Ovary (tissue), 7 donors: ENCODE measurements at regions not wholly inside any gene's neighbourhood (a gene's known extent, or its start where the extent isn't known, plus 50 kb on each side); places are given as distances from the start of the nearest gene placed in this dataset.

Source experiments
- DNase-seq, 5 donors: peaks; one replicate each; pipeline ENCODE4 v3.0.0-alpha.2; 2019 to 2020
- H3K27ac ChIP-seq, 2 donors: fragments of 200-600 bp; one replicate each; pipeline versions ENCODE4 v1.5.1 to v1.8.0; 2019 to 2022
- H3K27me3 ChIP-seq: fragments of 200-600 bp; one replicate; pipeline ENCODE4 v1.8.0; 2022
- H3K36me3 ChIP-seq: fragments of 200-600 bp; sonication (generic); one replicate; pipeline ENCODE4 v1.5.1; 2019
- H3K4me1 ChIP-seq: one replicate; pipeline ENCODE4 v1.8.1; 2013; ENCODE audit warnings: mild to moderate bottlenecking, moderate library complexity; ENCODE audit not compliant: insufficient read depth
- H3K4me3 ChIP-seq: fragments of 200-600 bp; sonication (generic); one replicate; pipeline ENCODE4 v1.5.1; 2017
- H3K9me3 ChIP-seq, 2 donors: fragments of 200-600 bp in 1 of 2; sonication (generic) in 1 of 2; one replicate each; pipeline versions ENCODE4 v1.5.1 to v1.8.1; 2013 to 2019; ENCODE audit warnings: mild to moderate bottlenecking in 1 of 2, moderate library complexity in 1 of 2
- EP300 ChIP-seq: sonication (generic); formaldehyde crosslinking; IDR thresholded peaks from one replicate; pipeline ENCODE4 v1.6.1; 2017; ENCODE audit warnings: antibody characterized with exemption
- POLR2A ChIP-seq: fragments of 450-650 bp; IDR thresholded peaks from one replicate; pipeline ENCODE4 v1.6.1; 2017; ENCODE audit warnings: antibody characterized with exemption, mild to moderate bottlenecking, moderate library complexity
- WGBS, 3 donors: extraction: QIAGEN DNeasy Blood & Tissue Kit in 1 of 3; methylation state at CpG; one replicate each; pipeline versions ENCODE4 v1.1.5 to v1.1.7; 2013 to 2017; 5-methylcytosine and 5-hydroxymethylcytosine counted together
- intact Hi-C, 4 donors: fragments of 100-400 bp; cut with DNase I; formaldehyde crosslinking; loops; one replicate each; pipeline versions ENCODE4 v1.11.0 to v1.15.1; 2022 to 2023
- TF ChIP-seq, protein P1 (sequence below), 3 donors: fragments of 450-650 bp in 2 of 3; fragments of 200-600 bp in 1 of 3; IDR thresholded peaks; one replicate each; pipeline versions ENCODE4 v1.5.1 to v1.8.0; 2016 to 2022; ENCODE audit warnings: antibody characterized with exemption in 3 of 3, mild to moderate bottlenecking in 1 of 3
- donor health status: DM: no; HTN: no; CAD: no; lungs with moderate emphysema.
- donor health status: DM: no; HTN: no; CAD: no.
- donor health status: Bipolar disorder and iron deficiency.
- donor health status: DM: no; HTN: no; CAD: no.
- donor health status: DM: yes; HTN: yes; CAD: no.

DNA sequence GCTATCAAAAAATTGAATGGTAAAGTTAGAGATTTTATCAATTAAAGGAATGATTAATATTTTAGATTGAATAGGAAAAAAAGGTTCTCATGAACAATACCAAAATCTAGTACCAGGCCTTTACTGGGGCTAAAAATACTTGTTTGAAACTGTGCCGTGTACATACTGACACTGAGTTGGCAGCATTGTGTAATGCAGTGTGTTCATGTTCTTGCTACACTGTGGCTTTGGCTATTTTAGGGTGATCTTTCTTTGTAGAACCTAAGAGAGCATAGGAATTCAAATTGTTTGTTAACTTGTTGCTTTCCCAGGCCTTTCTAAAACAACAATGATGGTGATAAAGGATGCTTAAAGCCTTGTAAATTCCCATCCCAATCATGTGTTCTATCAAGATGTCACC lies 80.9 kb downstream of the KIF4B start:
- intact Hi-C loops: no loop called here
- Histone ChIP-seq H3K4me1 (peaks cover 2% of the 10 kb centered on the region), H3K4me3 (no peak overlapping the region), H3K27ac (no peak overlapping the region), H3K27me3 (no peaks in the 10 kb centered on the region), H3K9me3 (no peaks in the 10 kb centered on the region), H3K36me3 (no peaks in the 10 kb centered on the region)
- no peak for DNase-seq
- TF ChIP-seq, protein P1, sequence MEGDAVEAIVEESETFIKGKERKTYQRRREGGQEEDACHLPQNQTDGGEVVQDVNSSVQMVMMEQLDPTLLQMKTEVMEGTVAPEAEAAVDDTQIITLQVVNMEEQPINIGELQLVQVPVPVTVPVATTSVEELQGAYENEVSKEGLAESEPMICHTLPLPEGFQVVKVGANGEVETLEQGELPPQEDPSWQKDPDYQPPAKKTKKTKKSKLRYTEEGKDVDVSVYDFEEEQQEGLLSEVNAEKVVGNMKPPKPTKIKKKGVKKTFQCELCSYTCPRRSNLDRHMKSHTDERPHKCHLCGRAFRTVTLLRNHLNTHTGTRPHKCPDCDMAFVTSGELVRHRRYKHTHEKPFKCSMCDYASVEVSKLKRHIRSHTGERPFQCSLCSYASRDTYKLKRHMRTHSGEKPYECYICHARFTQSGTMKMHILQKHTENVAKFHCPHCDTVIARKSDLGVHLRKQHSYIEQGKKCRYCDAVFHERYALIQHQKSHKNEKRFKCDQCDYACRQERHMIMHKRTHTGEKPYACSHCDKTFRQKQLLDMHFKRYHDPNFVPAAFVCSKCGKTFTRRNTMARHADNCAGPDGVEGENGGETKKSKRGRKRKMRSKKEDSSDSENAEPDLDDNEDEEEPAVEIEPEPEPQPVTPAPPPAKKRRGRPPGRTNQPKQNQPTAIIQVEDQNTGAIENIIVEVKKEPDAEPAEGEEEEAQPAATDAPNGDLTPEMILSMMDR (IDR thresholded peaks at IDR 0.05): no peak
- no peak for TF ChIP-seq EP300
- TF ChIP-seq POLR2A: no peak
- WGBS, 3 donors: 76 to 91% (median 89%) methylated on average over 1 of the region's 1 CpG

DNA sequence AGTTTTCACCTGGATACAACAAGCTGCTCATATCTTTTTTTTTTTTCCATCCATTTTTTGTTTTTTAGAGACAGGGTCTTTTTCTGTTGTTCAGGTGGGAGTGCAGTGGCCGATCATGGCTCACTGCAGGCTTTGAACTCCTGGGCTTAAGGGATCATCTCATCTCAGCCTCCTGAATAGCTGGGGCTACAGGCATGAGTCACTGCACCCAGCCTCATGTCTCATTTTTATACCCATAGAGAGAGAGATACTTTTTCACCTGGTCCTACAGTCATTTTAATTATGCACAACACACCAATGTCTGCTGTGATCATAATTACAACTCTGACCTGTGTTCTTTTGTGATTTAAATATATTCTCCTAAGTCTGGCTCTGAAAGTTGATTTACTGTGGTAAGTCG lies 84.4 kb downstream of the KIF4B start:
- Histone ChIP-seq H3K9me3 (no peaks in the 10 kb centered on the region), H3K36me3 (no peaks in the 10 kb centered on the region), H3K27me3 (no peaks in the 10 kb centered on the region), H3K27ac (no peak overlapping the region), H3K4me3 (no peak overlapping the region), H3K4me1 (no peaks in the 10 kb centered on the region)
- DNase-seq: no peak
- 73 to 89% (median 87%) methylated on average over 2 of the region's 2 CpGs for WGBS, 3 donors
- TF ChIP-seq EP300 (no peak), POLR2A (no peak)
- TF ChIP-seq, protein P1 (IDR thresholded peaks at IDR 0.05): no peak
- intact Hi-C loops: no loop called here

DNA sequence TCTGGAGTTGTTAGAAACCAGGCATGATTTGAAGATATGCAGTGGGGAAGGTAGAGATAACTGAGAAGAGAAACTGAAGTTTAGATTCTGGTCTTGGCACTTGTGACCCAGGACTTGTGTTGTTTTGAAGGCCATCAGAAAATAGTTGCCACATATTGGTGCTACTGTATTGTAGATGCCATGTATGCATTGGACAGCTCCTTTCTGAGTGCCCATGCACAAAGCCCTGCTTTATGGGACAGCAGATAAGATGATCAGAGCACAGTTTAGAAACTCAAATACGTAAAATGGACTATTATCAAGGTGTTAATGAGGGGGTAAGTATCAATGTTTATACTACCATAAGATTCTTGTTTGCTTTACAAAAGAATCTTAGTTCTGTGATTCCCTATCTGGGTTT lies 84.9 kb downstream of the KIF4B start:
- Histone ChIP-seq H3K36me3 (no peaks in the 10 kb centered on the region), H3K4me1 (no peaks in the 10 kb centered on the region), H3K4me3 (no peak overlapping the region), H3K27ac (no peak overlapping the region), H3K9me3 (no peaks in the 10 kb centered on the region), H3K27me3 (no peaks in the 10 kb centered on the region)
- TF ChIP-seq EP300 (no peak), POLR2A (no peak)
- TF ChIP-seq, protein P1 (IDR thresholded peaks at IDR 0.05): no peak
- no peak for DNase-seq
- 70 to 85% (median 82%) methylated on average over 1 of the region's 1 CpG for WGBS, 3 donors
- intact Hi-C loops: no loop called here

DNA sequence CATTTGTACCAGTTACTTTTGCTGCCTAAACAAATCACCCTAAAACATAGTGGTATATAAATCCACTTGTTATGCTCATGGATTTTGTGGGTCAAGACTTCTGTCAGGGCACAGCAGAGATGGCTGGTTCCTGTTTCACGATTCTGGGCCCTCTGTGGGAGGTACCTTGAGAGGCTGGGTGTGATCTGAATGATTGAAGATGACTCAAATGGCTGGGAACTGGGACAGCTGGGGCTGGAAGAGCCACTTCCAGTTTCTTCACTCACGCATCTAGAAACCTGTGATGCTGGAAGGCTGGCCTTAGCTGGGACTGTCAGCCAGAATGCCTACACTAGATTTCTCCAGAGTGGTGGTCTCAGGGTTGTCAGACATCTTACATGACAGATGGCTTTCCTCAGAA lies 88.1 kb downstream of the KIF4B start:
- TF ChIP-seq POLR2A: no peak
- TF ChIP-seq, protein P1 (IDR thresholded peaks at IDR 0.05): no peak
- TF ChIP-seq EP300: no peak
- Histone ChIP-seq H3K4me1 (no peaks in the 10 kb centered on the region), H3K4me3 (no peak overlapping the region), H3K36me3 (no peaks in the 10 kb centered on the region), H3K9me3 (no peaks in the 10 kb centered on the region), H3K27ac (no peak overlapping the region), H3K27me3 (no peaks in the 10 kb centered on the region)
- 72 to 80% (median 72%) methylated on average over 2 of the region's 2 CpGs for WGBS, 3 donors
- DNase-seq: no peak
- intact Hi-C loops: no loop called here

DNA sequence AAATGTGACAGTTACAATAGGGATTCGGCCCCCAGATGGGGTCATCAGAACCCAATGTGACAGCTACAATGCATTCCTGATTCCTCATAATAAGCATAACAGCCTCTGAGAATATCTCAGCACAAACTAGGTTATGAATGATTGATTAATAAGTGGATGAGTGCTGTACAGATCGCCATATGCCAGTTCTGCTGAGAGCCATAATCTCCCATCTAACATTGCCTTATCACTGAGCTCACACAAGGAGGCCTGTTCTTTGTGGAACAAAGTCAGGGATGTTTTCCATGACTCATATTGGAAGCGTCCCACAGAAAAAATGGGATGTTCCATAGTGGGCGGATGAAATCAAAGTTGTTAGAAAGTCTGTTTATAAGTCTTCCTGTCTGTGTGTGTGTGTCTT lies 89.6 kb downstream of the KIF4B start:
- Histone ChIP-seq H3K4me3 (no peak overlapping the region), H3K36me3 (no peaks in the 10 kb centered on the region), H3K27me3 (no peaks in the 10 kb centered on the region), H3K9me3 (no peaks in the 10 kb centered on the region), H3K4me1 (no peaks in the 10 kb centered on the region), H3K27ac (no peak overlapping the region)
- no peak for TF ChIP-seq EP300
- no peak for TF ChIP-seq POLR2A
- TF ChIP-seq, protein P1 (IDR thresholded peaks at IDR 0.05): no peak
- 58 to 62% (median 62%) methylated on average over 4 of the region's 4 CpGs for WGBS, 3 donors
- no peak for DNase-seq
- intact Hi-C loops: no loop called here
